Uterus (tissue), 2 donors: ENCODE measurements at regions not wholly inside any gene's neighbourhood (a gene's known extent, or its start where the extent isn't known, plus 50 kb on each side); places are given as distances from the start of the nearest gene placed in this dataset.

Source experiments
- POLR2A ChIP-seq, 2 donors: fragments of 450-650 bp; IDR thresholded peaks; one replicate each; pipeline ENCODE4 v1.6.1; 2016; ENCODE audit warnings: antibody characterized with exemption in 2 of 2, mild to moderate bottlenecking in 1 of 2, moderate library complexity in 1 of 2
- TF ChIP-seq, protein P1 (sequence below), 4 experiments: fragments of 200-600 bp in 2 of 4; fragments of 450-650 bp in 2 of 4; sonication (generic) in 2 of 4; IDR thresholded peaks; one replicate each; pipeline ENCODE4 v1.5.1; 2016 to 2019; ENCODE audit warnings: antibody characterized with exemption in 4 of 4, mild to moderate bottlenecking in 2 of 4, moderate library complexity in 1 of 4

DNA sequence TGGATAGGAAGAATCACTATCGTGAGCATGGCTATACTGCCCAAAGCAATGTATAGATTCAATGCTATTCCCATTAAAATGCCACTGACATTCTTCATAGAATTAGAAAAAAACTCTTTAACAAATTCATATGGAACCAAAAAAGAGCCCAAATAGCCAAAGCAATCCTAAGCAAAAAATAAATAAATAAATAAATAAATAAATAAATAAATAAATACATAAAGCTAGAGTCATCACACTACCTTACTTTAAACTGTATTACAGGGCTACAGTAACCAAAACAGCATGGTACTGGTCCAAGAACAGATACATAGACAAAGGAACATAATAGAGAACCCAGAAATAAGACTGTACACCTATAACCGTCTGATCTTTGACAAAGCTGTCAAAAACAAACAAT lies 180.4 kb upstream of the CDKN2B start:
- TF ChIP-seq, protein P1, sequence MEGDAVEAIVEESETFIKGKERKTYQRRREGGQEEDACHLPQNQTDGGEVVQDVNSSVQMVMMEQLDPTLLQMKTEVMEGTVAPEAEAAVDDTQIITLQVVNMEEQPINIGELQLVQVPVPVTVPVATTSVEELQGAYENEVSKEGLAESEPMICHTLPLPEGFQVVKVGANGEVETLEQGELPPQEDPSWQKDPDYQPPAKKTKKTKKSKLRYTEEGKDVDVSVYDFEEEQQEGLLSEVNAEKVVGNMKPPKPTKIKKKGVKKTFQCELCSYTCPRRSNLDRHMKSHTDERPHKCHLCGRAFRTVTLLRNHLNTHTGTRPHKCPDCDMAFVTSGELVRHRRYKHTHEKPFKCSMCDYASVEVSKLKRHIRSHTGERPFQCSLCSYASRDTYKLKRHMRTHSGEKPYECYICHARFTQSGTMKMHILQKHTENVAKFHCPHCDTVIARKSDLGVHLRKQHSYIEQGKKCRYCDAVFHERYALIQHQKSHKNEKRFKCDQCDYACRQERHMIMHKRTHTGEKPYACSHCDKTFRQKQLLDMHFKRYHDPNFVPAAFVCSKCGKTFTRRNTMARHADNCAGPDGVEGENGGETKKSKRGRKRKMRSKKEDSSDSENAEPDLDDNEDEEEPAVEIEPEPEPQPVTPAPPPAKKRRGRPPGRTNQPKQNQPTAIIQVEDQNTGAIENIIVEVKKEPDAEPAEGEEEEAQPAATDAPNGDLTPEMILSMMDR (IDR thresholded peaks at IDR 0.05) = no peak
- no peak for TF ChIP-seq POLR2A (IDR thresholded peaks at IDR 0.05)
